ENCODE measurements at regions not wholly inside any gene's neighbourhood (a gene's known extent, or its start where the extent isn't known, plus 50 kb on each side); places are given as distances from the start of the nearest gene placed in this dataset.

DNA sequence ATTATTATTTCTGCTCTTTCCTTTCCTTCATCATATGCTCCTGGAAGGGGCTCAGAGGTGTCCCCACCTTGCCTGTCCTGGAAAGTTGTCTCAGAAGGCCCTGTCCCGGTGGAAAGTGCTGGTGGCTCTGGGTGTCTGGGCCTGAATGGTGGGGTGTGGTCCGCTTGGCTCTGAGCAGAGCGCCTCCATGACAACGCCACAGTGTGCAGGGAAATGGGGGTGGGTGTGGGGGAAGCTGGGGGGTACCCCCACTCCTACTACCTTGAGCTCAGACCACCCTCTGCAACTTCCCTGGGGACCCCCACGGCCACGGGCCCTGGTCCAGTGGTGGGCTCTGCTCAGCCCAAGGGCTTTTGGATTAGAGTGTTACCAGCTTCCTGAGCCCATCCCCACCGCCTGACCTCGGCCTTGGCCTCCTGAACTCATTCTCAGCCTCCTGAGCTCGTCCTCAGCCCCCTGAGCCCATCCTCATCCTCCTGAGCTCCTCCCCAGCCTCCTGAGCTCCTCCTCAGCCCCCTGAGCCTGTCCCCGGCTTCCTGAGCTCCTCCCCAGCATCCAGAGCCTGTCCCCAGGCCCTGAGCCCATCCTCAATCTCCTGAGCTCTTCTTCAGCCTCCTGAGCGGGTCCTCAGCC, 106.4 kb upstream of the FAM20C start:
- DNase-seq, result no peak

DNA sequence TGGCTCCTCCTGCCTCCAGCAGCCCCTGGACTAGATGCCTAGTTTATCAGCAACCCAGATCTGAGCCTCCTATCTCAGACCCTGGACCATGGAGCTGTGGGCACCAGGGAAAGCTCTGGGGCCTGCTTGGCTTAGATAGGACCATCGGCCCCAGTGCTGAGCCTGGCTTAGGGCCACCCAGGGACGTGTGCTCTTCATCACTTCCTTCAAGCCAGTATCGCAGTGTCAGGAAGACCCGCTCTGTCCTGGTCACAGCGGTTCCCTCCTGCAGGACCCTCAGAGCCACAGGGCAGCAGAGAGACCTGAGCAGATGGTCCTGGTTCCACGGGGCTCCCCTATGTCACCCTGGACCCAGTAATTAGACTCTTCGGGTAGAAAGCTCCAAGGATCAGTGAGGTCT, 105.7 kb upstream of the FAM20C start:
- DNase-seq, result no peak

DNA sequence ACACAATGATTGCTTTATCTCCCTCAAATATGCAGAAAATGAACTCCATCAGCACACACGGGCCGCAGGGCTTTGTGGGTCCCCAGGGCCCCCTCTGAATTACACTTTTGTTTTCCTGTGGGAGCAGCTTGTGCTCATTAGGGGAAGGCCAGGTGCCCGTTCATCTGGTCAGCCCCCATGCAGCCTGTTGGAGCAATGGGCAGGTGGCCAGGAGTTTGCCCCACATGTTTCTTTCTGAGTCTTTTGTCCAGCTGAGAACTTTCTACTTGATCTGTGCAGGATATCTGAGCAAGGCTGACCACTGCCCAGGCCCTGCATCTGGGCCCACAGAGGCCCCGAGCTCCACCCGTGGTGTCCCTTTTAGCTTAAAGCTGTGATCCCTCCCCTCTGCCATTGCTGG, 105.3 kb upstream of the FAM20C start:
- DNase-seq, result no peak

DNA sequence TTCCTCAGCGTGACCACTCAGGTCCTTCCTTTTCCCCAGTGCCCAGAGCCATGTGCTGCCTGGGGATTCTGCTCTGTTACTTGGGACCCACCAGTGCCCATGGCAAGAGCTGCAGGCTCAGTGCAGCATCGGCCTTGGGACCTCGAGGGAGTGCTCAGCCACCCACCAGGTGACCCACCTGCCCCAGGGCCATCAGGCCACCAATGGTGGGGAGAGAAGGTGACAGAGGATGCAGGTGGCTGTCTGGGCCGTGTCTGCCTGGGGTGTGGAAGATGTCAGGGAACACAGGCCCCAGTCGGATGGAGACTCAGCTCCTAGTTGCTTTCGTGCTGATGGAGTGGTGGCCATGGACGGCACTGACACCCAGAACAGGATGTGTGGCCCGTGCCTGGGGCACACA, 104.7 kb upstream of the FAM20C start:
- no peak for DNase-seq

DNA sequence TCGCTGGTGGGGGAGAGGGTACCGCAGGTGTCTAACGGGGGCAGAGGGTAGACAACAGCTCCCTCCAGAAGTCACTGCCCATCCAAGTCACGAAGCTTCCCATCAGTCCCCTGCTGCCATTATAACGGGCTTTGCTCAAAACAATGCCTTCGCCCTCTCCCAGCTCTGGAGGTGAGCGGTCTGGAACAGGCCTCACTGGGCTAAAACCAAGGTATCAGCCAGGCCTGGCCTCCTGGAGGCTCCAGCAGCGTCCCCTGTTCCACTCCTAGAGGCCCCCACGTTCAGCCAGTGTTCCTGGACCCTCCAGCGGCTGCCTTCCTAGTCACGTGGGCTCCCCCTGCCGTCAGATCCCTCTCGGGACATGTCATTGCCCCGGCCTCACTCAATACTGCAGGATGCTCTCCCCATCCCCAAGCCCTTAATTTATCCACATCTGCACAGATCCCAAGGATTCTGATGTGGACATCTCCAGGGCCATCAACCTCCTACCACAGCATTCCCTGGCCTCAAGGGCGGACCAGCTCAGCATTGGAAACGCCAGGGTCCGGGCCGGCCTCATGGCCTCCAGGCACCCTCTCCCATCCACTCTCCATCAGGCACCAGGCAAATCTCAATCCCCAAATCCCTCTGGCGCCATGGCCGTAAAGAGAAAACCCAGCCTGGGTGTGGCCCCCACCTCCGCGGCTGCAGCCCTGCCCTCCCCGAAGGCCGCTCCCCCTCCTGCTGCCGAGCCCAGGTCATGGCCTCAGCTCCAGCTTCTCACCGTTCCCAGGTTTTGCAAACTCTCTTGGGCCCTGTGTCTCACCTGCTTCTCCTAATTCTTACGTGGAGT, 104.1 kb upstream of the FAM20C start:
- DNase-seq, result no peak

DNA sequence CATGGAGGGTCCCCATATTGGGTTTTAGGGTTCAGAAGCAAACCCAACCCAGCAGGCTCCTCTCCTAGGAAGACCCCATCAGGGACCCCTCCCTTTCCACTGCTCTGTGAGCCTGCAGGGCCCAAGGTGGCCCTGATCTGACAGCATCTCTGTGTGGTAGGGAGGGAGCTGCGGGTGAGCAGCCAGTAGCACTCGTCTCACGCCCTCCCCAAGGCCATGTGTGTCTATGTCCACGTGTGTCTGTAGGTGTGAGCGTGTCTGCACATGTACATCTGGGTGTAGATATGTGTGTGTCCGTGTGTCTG, 103.5 kb upstream of the FAM20C start:
- DNase-seq, result no peak

DNA sequence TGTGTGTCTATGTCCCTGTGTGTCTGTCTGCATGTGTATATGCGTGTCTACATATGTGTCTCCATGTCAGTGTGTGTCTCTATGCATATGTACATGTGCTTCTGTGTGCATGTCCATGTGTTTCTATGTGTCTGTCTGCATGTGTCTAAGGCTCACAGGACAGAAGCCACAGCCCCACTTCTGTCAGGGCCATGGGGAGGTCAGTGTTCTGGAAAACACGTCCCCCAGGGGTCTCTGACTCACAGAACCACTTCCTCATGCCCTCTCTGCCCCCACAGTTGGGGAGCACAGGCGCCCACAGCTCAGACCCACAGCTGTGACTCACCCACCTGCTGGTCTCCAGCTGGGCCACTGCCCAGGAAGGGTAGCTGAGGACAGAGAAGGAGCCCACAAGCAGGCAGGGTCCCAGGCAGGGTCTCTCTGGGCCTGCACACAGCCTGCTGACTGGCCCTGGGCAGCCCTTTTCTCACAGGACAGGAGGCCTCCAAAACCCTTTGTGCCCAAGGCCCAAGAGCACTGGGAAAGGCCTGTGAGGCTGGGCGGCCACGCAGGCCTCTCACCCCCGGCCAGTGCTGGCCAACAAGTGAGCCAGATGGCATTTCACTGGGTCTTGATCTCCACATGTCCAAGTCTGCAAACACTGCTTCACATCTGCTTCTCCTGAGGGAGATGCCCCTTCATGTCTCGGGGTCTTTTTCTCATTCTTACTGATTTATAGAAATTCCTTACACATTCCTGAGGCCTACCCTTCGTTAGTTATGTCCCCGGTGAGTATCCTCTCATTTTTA, 102.9 kb upstream of the FAM20C start:
- no peak for DNase-seq

DNA sequence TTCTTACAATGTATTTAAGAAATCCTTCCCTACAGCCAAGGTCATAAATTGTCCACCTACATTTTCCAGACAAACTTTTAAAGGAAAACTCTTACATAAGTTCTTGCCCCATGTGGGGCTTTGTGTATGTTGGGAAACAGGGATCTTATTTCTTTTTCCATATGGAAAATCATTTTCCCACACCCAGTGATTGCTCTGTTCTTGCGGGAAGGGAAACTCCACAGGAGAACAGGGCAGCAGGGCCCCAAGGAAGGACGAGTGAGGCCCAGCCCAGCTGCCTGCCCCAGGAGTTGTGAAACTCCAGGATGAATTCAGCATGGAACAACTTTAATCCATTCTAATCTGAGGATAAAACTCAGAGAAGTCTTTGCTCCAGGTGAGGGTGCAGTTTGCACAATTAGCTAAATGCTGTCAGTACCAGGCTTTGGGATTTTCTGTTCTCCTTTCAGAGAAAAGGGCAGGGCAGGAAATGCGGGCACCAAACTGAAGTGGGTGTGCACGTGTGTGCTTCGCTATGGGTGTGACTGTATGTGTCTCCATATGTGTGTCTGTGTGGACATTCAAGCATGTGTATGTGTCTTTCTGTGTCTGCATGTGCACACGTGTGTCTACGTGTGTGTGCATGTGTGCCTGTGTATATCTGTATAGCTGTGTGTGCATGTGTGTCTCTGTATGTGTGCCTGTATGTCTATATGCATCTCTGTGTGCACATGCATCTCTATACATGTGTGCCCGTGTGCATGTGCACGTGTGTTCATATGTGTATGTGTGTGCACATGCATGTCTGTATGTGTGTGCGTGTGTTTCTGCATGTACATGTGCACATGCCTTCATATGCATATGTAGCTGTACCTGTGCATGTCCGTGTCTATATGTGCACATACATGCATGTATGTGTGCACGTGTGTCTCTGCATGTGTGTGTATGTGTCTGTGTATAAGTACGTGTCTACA, 102.0 kb upstream of the FAM20C start:
- DNase-seq, result no peak

DNA sequence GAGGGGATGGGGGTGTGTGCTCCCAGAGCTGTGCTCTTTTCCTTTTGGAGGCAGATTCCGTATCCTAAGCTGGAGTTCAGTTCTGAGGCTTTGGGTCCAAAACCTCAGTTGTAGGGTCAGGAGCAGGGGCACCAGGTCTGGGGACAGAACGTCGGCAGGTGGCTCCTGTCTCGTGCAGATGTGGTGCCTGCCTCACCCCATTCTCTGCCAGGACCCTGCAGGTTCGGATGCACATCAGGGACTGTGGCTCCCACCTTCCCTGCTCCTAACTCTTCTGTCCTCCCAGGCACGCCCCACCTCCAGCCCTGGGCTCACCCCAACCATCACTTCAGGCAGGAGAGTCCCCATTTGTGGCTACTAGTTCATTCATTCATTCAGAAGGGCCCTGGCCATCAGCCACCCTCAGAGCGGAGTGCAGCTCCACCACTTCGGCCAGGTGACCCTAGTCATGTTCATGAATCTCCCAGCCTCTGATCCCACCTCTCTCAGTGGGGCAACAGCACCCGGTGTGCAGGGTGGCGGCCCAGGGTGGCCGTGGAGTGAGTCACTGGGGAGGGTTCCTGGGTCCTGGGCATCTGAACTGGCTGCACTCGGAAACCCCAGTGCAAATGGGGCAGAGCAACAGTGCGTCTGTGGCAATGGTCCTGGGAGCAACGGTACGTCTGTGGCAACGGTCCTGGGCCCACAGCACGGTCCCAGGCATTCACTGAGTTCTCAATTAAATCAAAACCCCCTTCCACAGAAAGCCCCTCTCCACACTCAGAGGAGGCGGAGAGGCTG, 100.8 kb upstream of the FAM20C start:
- DNase-seq, result no peak

DNA sequence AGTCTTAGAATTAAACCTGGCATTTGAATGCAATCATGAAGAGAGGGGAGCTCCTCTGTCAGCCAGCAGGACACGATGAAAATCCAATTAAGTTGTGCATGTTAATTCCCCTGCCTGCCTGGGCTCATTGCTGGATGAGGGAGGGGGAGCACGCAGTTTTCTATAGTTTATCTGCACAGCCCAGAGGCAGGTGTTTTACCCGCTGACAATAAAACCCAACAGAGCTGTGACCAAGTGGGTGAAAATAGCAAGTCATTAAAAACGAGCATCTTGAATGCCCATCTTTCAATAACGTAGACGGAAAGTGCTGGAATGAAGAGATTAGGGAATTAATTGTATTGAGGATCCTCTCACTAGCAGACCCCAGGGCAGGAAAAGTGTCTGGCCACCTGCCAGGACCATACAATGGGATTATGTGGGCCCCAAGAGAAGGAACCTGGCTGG, 100.1 kb upstream of the FAM20C start:
- DNase-seq, result no peak

DNA sequence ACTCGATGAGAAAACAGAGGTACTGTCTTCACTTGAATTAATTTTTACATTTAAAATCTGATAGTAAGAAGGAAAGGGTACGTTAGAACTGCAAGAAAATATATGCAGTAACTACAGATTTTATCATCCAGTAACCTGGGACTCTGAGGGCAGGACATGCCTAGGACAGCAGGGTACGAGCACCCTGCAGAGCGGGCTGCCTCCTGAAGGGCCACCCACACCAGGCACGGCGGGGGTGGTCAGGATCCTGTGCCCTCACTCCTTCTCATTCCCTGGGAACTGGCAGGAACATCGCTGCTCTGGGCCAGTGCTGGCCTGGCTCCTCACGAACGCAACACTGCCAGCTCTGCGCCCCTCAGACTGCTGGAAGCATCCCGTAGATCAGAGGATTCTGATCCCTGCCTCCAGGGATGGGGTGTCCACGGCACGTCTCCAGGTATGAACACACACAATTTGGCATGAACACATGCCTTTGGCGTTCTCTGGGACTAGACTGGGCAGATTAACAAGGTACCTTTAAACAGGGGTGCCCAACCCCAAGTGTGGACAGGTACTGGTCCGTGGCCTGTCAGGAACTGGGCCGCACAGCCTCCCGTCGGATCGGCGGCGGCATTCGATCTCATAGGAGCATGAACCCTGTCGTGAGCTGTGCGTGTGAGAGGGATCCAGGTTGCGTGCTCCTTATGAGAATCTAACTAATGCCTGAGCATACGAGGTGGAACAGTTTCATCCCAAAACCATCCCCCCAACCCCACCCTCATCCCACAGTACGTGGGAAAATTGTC, 99.3 kb upstream of the FAM20C start:
- DNase-seq, result no peak

DNA sequence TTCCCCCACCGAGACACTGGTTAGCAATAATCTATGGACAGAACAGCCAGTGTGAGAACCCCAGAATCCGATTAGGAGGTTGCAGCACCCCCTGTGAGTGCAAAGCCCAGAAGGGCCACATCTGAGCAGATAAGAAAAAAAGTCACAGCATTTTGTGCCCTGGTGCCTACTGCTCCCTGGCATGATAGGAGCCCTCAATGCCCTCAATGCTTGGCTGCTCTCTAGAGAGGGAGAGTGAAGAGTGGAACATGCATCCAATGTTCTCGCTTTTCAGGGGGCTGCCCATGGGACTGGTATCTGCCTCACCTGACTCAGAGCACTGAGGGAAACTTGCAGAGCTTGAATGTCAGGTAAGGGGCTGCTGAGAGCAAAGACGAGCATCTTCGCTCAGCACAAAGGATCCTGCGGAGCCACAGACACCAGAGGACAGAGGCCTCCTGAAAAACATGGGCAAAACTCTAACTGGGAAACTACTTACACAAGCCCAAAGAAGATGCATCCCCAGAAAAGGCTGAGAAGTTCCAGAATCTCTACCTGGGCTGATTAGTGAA, 98.0 kb upstream of the FAM20C start:
- DNase-seq, result no peak

DNA sequence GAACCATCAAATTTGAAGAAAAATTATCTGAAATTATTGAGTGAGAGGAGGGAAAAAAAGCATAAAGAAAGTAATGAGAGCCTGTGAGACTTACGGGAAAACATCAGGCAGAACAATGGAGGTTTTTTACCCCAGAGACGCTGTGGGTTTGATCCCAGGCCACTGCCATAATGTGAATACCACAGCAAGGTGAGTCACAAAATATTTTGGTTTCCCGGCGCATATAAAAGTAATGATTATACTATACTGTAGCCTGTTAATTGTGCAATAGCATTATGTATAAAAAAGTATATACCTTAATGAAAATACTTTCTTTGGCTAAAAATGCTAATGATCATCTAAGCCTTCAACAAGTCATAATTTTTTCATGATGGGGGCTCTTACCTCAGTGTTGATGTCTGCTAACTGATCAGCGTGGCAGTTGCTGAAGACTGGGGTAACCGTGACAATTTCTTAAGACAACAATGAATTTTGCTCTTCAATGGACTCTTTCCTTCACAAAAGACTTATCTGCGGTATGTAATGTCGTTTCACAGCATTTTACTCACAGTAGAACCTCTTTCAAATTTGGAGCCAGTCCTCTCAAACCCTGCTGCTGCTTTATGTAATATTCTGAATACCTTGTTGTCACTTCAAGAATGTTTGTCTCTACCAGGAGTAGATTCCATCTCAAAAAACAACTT, 97.0 kb upstream of the FAM20C start:
- DNase-seq, result no peak

DNA sequence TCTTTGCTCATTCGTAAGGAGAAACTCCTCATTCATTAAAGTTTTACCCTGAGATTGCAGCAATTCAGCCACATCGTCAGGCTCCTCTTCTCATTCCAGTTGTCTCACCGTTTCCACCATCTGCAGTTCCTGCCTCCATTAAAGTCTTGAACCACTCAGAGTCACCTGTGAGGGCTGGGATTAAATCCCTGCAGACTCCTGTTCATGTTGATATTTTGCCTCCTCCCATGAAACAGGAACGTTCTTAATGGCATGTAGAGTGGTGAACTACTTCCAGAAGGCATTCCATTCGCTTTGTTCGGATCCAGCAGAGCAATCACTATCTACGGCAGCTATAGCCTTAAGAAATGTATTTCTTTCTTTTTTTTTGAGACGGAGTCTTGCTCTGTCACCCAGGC, 96.5 kb upstream of the FAM20C start:
- no peak for DNase-seq

DNA sequence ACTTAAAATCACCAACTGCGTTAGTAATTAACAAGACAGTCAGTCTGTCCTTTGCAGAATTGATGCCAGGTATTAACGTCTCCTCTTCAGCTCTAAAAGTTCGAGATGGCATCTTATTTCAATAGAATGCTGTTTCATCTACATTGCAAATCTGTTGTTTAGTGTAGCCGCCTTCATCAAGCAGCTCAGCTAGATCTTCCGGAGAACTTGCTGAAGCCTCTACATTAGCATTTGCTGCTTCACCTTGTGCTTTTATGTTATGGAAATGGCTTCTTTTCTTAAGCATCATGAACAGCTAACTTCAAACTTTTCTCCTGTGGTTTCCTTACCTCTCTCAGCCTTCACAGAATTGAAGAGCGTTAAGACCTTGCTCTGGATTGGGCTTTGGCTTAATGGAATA, 95.5 kb upstream of the FAM20C start:
- no peak for DNase-seq

DNA sequence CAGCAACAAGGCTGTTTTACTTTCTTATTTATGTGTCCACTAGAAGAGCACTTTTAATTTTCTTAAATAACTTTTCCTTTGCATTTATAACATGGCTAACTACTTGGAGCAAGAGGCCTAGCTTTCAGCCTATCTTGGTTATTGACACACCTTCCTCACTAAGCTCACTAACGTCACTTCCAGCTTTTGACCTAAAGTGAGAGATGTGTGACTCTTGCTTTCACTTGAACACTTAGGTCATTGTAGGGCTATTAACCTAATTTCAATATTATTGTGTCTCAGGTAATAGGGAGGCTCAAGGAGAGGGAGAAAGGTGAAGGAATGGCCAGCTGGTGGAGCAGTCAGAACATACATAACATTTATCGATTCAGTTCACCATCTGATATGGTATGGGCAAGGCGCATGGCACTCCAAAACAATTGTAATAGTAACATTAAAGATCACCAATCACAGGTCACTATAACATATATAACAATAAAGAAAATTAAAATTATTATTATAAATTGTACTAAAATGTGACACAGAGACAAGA, 95.0 kb upstream of the FAM20C start:
- no peak for DNase-seq

DNA sequence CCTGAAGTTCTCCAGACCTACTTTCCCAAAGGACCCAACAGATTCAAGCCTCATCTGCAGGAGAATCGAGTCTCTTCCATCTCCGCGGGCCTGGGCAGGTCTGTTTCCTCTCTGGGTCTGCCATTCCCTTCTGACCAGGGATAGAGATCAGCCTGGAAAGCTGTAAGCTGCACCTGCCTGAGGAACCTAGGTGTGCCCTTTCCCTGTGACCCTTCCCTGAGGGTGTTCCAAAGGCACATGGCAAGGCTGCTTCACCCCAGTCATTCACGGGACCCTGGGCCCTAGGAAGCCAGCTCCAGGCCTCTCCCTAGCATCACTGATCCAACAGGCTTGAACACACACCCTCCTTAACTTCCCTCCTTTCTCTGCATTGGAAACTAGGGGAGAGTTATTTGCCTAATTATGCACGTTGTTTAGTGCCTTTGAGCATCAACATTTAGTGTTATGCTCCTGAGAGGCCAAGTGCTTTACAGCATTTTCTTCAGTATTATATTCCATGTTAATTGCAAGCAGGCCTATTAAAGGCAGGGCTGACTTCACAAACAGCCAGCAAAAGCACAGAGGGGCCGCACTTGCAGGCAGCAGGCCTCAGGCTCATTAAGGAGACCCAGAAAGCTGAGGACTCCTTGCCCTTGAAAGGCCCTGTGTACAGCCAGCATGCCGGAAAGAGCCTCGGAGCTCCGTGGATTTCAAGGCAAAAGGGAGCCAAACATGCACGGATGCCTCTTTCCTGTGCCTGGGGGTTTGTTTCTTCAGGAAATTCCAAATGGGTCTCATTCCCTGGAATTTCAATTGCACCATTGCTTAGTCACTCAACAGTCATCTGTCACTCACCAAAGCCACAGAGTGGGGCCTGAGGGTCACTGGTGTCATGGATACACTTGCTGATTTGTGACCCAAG, 91.0 kb upstream of the FAM20C start:
- no peak for DNase-seq

DNA sequence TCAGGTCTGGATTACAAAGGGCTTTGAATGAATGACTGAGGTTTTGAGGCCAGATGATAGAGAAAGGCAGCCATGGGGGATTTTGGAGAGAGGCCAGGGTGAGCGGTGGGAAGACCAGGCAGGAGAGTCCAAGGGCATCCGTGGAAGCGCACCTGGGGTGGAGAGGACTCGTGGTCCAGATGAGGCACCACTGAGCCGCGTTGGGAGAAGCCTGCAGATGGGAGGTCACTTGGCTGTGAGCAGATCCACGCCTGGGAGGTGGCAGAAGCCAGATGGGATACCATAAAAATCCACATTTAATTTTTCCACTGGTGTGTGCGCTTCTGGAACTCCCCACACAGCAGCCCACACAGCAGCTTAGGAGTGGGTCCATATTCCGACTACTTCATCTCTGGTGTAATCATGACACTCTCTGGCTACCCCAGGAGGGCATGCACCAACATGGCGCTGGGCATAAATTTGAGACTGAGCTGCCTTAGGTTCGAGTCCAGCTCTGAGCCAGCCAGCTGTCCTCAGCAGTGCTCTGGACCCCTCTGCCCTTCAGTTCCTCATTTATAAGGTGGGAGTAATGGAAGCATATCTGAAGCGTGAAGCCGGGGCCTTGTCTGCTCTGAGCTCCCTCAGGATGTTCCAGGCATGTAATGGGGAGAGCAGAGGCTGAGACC, 90.2 kb upstream of the FAM20C start:
- DNase-seq, result no peak
